LNCAP (cell line): ENCODE measurements at regions not wholly inside any gene's neighbourhood (a gene's known extent, or its start where the extent isn't known, plus 50 kb on each side); places are given as distances from the start of the nearest gene placed in this dataset.
A peak's percentile ranks its signal among the peaks of the same experiment; 100 is the strongest.

Experiments
- CTCF ChIP-seq: fragments of 450-650 bp; IDR thresholded peaks from 2 replicates; pipeline ENCODE4 v1.5.1; 2017; ENCODE audit warnings: mild to moderate bottlenecking

- no peak for TF ChIP-seq CTCF
Observed at GRCh38 chr1:195731385-195731784, 876.9 kb downstream of the KCNT2 start.

- TF ChIP-seq CTCF, result no peak
Observed at GRCh38 chr1:195723796-195724194, 884.4 kb downstream of the KCNT2 start.

- TF ChIP-seq CTCF, result no peak
Observed at GRCh38 chr1:195721210-195721971, 886.8 kb downstream of the KCNT2 start.

GRCh38 chr1:195717651-195718050 lies 890.6 kb downstream of the KCNT2 start:
- peak; percentile 58 for TF ChIP-seq CTCF

GRCh38 chr1:195715652-195716051 lies 892.6 kb downstream of the KCNT2 start:
- TF ChIP-seq CTCF, result no peak

GRCh38 chr1:195714248-195714647 lies 894.0 kb downstream of the KCNT2 start:
- TF ChIP-seq CTCF, result no peak

- no peak for TF ChIP-seq CTCF
Observed at GRCh38 chr1:195709821-195710220, 898.4 kb downstream of the KCNT2 start.

GRCh38 chr1:195704028-195704427 lies 904.2 kb downstream of the KCNT2 start:
- no peak for TF ChIP-seq CTCF
